Lower lobe of right lung (tissue), 2 donors: ENCODE measurements at regions not wholly inside any gene's neighbourhood (a gene's known extent, or its start where the extent isn't known, plus 50 kb on each side); places are given as distances from the start of the nearest gene placed in this dataset.

ENCODE experiments used
- ATAC-seq, 2 donors: fragments of 200-7000 bp; cut with Tn5 transposase; one replicate each; pipeline ENCODE4 v1.9.1; 2020 to 2022; ENCODE audit warnings: mild to moderate bottlenecking in 2 of 2, moderate library complexity in 2 of 2
- DNase-seq: peaks from one replicate; pipeline ENCODE4 v3.0.0-alpha.2; 2020
- H3K27ac ChIP-seq: fragments of 200-600 bp; one replicate; pipeline ENCODE4 v1.8.0; 2022
- H3K27me3 ChIP-seq: fragments of 200-600 bp; one replicate; pipeline ENCODE4 v1.8.0; 2022; ENCODE audit warnings: low read depth
- H3K36me3 ChIP-seq: fragments of 200-600 bp; one replicate; pipeline ENCODE4 v1.8.0; 2022; ENCODE audit warnings: mild to moderate bottlenecking
- H3K4me1 ChIP-seq: fragments of 200-600 bp; one replicate; pipeline ENCODE4 v1.8.0; 2022
- H3K4me3 ChIP-seq: fragments of 200-600 bp; one replicate; pipeline ENCODE4 v1.8.0; 2022; ENCODE audit warnings: mild to moderate bottlenecking
- H3K9me3 ChIP-seq: fragments of 200-600 bp; one replicate; pipeline ENCODE4 v1.8.0; 2022
- CTCF ChIP-seq: fragments of 200-600 bp; IDR thresholded peaks from one replicate; pipeline ENCODE4 v1.8.0; 2022; ENCODE audit warnings: antibody characterized with exemption, mild to moderate bottlenecking
- intact Hi-C: fragments of 100-400 bp; cut with DNase I; formaldehyde crosslinking; loops from one replicate; pipeline ENCODE4 v1.11.0; 2022
- donor health status: DM: no; HTN: yes; CAD: no; lungs with severe emphysema.

- no peak for DNase-seq
- TF ChIP-seq CTCF: no peak
- Histone ChIP-seq H3K9me3 (no peaks in the 10 kb centered on the region), H3K27me3 (no peaks in the 10 kb centered on the region), H3K4me1 (no peaks in the 10 kb centered on the region), H3K36me3 (no peaks in the 10 kb centered on the region), H3K27ac (no peak overlapping the region), H3K4me3 (no peak overlapping the region)
- intact Hi-C loops: no loop called here
- no peak for ATAC-seq
Observed at GRCh38 chr12:98146487-98146886, 368.9 kb upstream of the TMPO start.

- no peaks in the 10 kb centered on the region for H3K27me3 ChIP-seq
- ATAC-seq (no peak), DNase-seq (no peak)
- H3K27ac ChIP-seq: no peak overlapping the region
- intact Hi-C loops: no loop called here
- no peaks in the 10 kb centered on the region for H3K4me1 ChIP-seq
- no peak overlapping the region for H3K4me3 ChIP-seq
- no peaks in the 10 kb centered on the region for H3K36me3 ChIP-seq
- no peak for TF ChIP-seq CTCF
- no peaks in the 10 kb centered on the region for H3K9me3 ChIP-seq
Observed at GRCh38 chr12:98149270-98149669, 366.1 kb upstream of the TMPO start.

- Histone ChIP-seq H3K9me3 (no peaks in the 10 kb centered on the region), H3K27ac (no peak overlapping the region), H3K27me3 (no peaks in the 10 kb centered on the region), H3K4me3 (no peak overlapping the region), H3K4me1 (no peaks in the 10 kb centered on the region), H3K36me3 (no peaks in the 10 kb centered on the region)
- ATAC-seq: no peak
- no peak for DNase-seq
- intact Hi-C loops: no loop called here
- no peak for TF ChIP-seq CTCF
Observed at GRCh38 chr12:98149691-98150210, 365.6 kb upstream of the TMPO start.

- Histone ChIP-seq H3K9me3 (no peaks in the 10 kb centered on the region), H3K4me1 (no peaks in the 10 kb centered on the region), H3K4me3 (no peak overlapping the region), H3K27me3 (no peaks in the 10 kb centered on the region), H3K27ac (no peak overlapping the region), H3K36me3 (no peaks in the 10 kb centered on the region)
- TF ChIP-seq CTCF: no peak
- ATAC-seq (no peak), DNase-seq (no peak)
- intact Hi-C loops: no loop called here
Observed at GRCh38 chr12:98151105-98151590, 364.2 kb upstream of the TMPO start.

- Histone ChIP-seq H3K36me3 (no peaks in the 10 kb centered on the region), H3K4me1 (no peaks in the 10 kb centered on the region), H3K4me3 (no peak overlapping the region), H3K27ac (no peak overlapping the region), H3K27me3 (no peaks in the 10 kb centered on the region), H3K9me3 (no peaks in the 10 kb centered on the region)
- intact Hi-C loops: no loop called here
- DNase-seq: no peak
- TF ChIP-seq CTCF: no peak
- ATAC-seq: no peak
Observed at GRCh38 chr12:98151984-98152383, 363.4 kb upstream of the TMPO start.

GRCh38 chr12:98154850-98155249 lies 360.5 kb upstream of the TMPO start:
- Histone ChIP-seq H3K9me3 (no peaks in the 10 kb centered on the region), H3K27ac (no peak overlapping the region), H3K4me3 (no peak overlapping the region), H3K36me3 (no peaks in the 10 kb centered on the region), H3K27me3 (no peaks in the 10 kb centered on the region), H3K4me1 (no peaks in the 10 kb centered on the region)
- ATAC-seq (no peak), DNase-seq (no peak)
- peak; percentile 16 for TF ChIP-seq CTCF
- intact Hi-C loops: no loop called here
